HepG2 (cell line): ENCODE measurements at regions not wholly inside any gene's neighbourhood (a gene's known extent, or its start where the extent isn't known, plus 50 kb on each side); places are given as distances from the start of the nearest gene placed in this dataset.

Experiments used
- ATAC-seq: fragments of 200-7000 bp; cut with Tn5 transposase; 3 replicates; pipeline ENCODE4 v1.9.1; 2020; ENCODE audit warnings: mild to moderate bottlenecking, moderate library complexity
- BruUV-seq: library from RNA; stranded (reverse); fragments of 400-500 nt; replicated peaks from 2 replicates; lab custom pipeline; 2021; lab: Mats Ljungman, UMichigan
- CTCF ChIA-PET: fragments of 300-600 bp; formaldehyde crosslinking; extraction: SDS; loops from one replicate; lab custom pipeline; 2021; ENCODE audit warnings: low total read pairs, inconsistent platforms, low intra/inter-chr PET ratio; lab: Yijun Ruan, JAX
- POLR2A ChIA-PET: fragments of 350-600 bp; sonication (Branson Sonifier 250); formaldehyde crosslinking; loops from one replicate; lab custom pipeline; 2020; ENCODE audit warnings: antibody characterized with exemption, inconsistent platforms; lab: Yijun Ruan, JAX
- DNase-seq: peaks from one replicate; pipeline ENCODE4 v3.0.0-alpha.2; 2015; ENCODE audit warnings: low spot score
- FAIRE-seq: peaks from 3 replicates; lab custom pipeline; 2011; peaks lifted over from hg19 to GRCh38; lab: Jason Lieb, UNC
- H2AFZ ChIP-seq: one replicate; pipeline ENCODE4 v1.6.1; 2011; ENCODE audit warnings: low read length, inconsistent platforms
- H3K27ac ChIP-seq: fragments of 300-600 bp; 3 replicates; pipeline ENCODE4 v1.8.0; 2011; ENCODE audit warnings: mixed run types, mild to moderate bottlenecking, mixed read lengths, low read length, inconsistent platforms; ENCODE audit not compliant: insufficient read depth; ENCODE audit errors: extremely low read length
- H3K27me3 ChIP-seq, 2 experiments: fragments of 200-600 bp in 1 of 2; 2 replicates in 1 of 2; 3 replicates in 1 of 2; pipeline versions ENCODE4 v1.6.0 to v1.8.0; 2011; ENCODE audit warnings: low read length in 2 of 2, mild to moderate bottlenecking in 2 of 2, moderate library complexity in 2 of 2, inconsistent platforms in 1 of 2; ENCODE audit not compliant: insufficient read depth in 2 of 2, control insufficient read depth in 1 of 2
- H3K36me3 ChIP-seq, 2 experiments: fragments of 200-600 bp in 1 of 2; replicated peaks in 1 of 2; 2 replicates in 1 of 2; 3 replicates in 1 of 2; pipeline versions ENCODE4 v1.5.1 to v1.8.0; 2011; ENCODE audit warnings: low read length in 2 of 2, inconsistent platforms in 1 of 2; ENCODE audit not compliant: insufficient read depth in 2 of 2, control insufficient read depth in 1 of 2
- H3K4me1 ChIP-seq: 2 replicates; pipeline ENCODE4 v1.5.1; 2012; ENCODE audit warnings: low read length, inconsistent platforms; ENCODE audit not compliant: insufficient read depth
- H3K4me2 ChIP-seq: 2 replicates; pipeline ENCODE4 v1.6.0; 2011; ENCODE audit warnings: low read depth, low read length, inconsistent platforms
- H3K4me3 ChIP-seq, 3 experiments: fragments of 200-600 bp in 1 of 3; sonication (generic), shearing (Covaris generic) in 1 of 3; replicated peaks in 1 of 3; 2 replicates each; pipeline ENCODE4 v1.5.1; 2011 to 2016; ENCODE audit warnings: low read length in 3 of 3, inconsistent platforms in 2 of 3, low read depth in 2 of 3, mild to moderate bottlenecking in 2 of 3, control low read depth in 1 of 3, mixed read lengths in 1 of 3; ENCODE audit not compliant: insufficient read depth in 1 of 3
- H3K79me2 ChIP-seq: one replicate; pipeline ENCODE4 v1.6.1; 2011; ENCODE audit warnings: low read length, inconsistent platforms; ENCODE audit not compliant: insufficient read depth
- H3K9ac ChIP-seq: 2 replicates; pipeline ENCODE4 v1.6.0; 2011; ENCODE audit warnings: mild to moderate bottlenecking, low read depth, low read length, inconsistent platforms; ENCODE audit not compliant: insufficient read depth
- H3K9me3 ChIP-seq: 2 replicates; pipeline ENCODE4 v1.5.1; 2012; ENCODE audit warnings: mild to moderate bottlenecking, low read length
- H4K20me1 ChIP-seq: 2 replicates; pipeline ENCODE4 v1.6.0; 2011; ENCODE audit warnings: inconsistent platforms, mild to moderate bottlenecking, low read length, moderate library complexity; ENCODE audit not compliant: insufficient read depth
- CHD2 ChIP-seq: IDR thresholded peaks from 2 replicates; pipeline ENCODE4 v1.6.1; 2011; ENCODE audit warnings: low read depth, low read length, improper control_type of control experiment
- ISX ChIP-seq: sonication (generic); formaldehyde crosslinking; conservative IDR thresholded peaks from 2 replicates; pipeline ENCODE4 v1.5.0; 2020; ENCODE audit warnings: missing genetic modification reagents
- SNAPC2 ChIP-seq: sonication (generic); formaldehyde crosslinking; IDR thresholded peaks from 2 replicates; pipeline ENCODE4 v1.8.1; 2022; ENCODE audit warnings: mild to moderate bottlenecking, missing genetic modification reagents
- TOPORS ChIP-seq: sonication (generic); formaldehyde crosslinking; IDR thresholded peaks from 2 replicates; pipeline ENCODE4 v1.8.0; 2023; ENCODE audit warnings: mild to moderate bottlenecking, missing genetic modification reagents
- ZBTB7A ChIP-seq: sonication (generic); formaldehyde crosslinking; IDR thresholded peaks from 2 replicates; pipeline ENCODE4 v1.8.0; 2022; ENCODE audit warnings: mild to moderate bottlenecking, missing genetic modification reagents
- ZMYM4 ChIP-seq: sonication (generic); formaldehyde crosslinking; IDR thresholded peaks from 2 replicates; pipeline ENCODE4 v1.8.1; 2023; ENCODE audit warnings: mild to moderate bottlenecking, missing genetic modification reagents
- ZNF549 ChIP-seq: sonication (generic); formaldehyde crosslinking; IDR thresholded peaks from 2 replicates; pipeline ENCODE4 v1.5.0; 2020; ENCODE audit warnings: missing genetic modification reagents
- ZNF558 ChIP-seq: sonication (generic); formaldehyde crosslinking; IDR thresholded peaks from 2 replicates; pipeline ENCODE4 v1.9.0; 2022; ENCODE audit warnings: mild to moderate bottlenecking, missing genetic modification reagents, borderline replicate concordance
- WGBS: methylation state at CpG from one replicate; pipeline ENCODE4 v1.1.6; 2017; ENCODE audit warnings: low lambda C conversion rate; 5-methylcytosine and 5-hydroxymethylcytosine counted together
- in situ Hi-C: cut with HindIII; loops from 2 replicates; pipeline ENCODE4 v1.10.0; 2017; ENCODE audit warnings: low pct_unique_long_range_greater_than_20kb; ENCODE audit not compliant: extremely low pct_ligation_motif_present
- intact Hi-C: fragments of 100-400 bp; cut with micrococcal nuclease; formaldehyde crosslinking; loops from one replicate; pipeline ENCODE4 v1.10.0; 2022; ENCODE audit not compliant: unreplicated experiment
- TF ChIP-seq, protein P1 (sequence below): sonication (generic); formaldehyde crosslinking; IDR thresholded peaks from 2 replicates; pipeline ENCODE4 v1.5.1; 2020; ENCODE audit warnings: missing genetic modification reagents, mild to moderate bottlenecking, borderline replicate concordance
- TF ChIP-seq, protein P2 (sequence below): IDR thresholded peaks from 2 replicates; pipeline ENCODE4 v1.6.1; 2018; ENCODE audit warnings: missing genetic modification reagents

DNA sequence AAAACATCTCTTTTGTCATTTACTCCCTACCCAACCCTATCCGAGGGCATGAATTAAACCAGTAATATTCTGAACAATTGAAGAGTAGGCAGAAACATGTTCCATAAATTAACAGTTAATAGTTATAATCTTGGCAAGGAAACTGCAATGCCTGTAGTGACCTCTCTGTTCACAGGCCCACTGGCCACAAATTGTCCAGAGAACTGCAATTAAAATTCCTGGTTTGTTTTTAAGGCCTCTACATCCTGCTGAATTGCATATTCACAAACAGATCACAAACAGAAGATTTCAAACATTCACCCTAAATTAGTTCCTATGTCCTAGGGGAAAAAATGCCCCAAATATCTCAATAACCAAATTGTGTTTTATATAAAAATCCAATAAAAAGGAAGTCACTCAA, 143.2 kb upstream of the TRPC6 start:
- DNase-seq = no peak
- H3K4me3 ChIP-seq = no peak overlapping the region
- no TSS peak for BruUV-seq
- H3K4me1 ChIP-seq = no peaks in the 10 kb centered on the region
- ATAC-seq = no peak
- ChIA-PET POLR2A (no interaction called here), CTCF (no interaction called here)
- no peaks in the 10 kb centered on the region for H3K36me3 ChIP-seq
- H3K79me2 ChIP-seq = no peaks in the 10 kb centered on the region
- no peak overlapping the region for H3K4me2 ChIP-seq
- intact Hi-C loops (no loop called here), in situ Hi-C loops (no loop called here)
- WGBS = 0% methylated on average over 1 of the region's 1 CpG
- FAIRE-seq = no peak
- no peaks in the 10 kb centered on the region for H3K27me3 ChIP-seq
- TF ChIP-seq, protein P1, sequence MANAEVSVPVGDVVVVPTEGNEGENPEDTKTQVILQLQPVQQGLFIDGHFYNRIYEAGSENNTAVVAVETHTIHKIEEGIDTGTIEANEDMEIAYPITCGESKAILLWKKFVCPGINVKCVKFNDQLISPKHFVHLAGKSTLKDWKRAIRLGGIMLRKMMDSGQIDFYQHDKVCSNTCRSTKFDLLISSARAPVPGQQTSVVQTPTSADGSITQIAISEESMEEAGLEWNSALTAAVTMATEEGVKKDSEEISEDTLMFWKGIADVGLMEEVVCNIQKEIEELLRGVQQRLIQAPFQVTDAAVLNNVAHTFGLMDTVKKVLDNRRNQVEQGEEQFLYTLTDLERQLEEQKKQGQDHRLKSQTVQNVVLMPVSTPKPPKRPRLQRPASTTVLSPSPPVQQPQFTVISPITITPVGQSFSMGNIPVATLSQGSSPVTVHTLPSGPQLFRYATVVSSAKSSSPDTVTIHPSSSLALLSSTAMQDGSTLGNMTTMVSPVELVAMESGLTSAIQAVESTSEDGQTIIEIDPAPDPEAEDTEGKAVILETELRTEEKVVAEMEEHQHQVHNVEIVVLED (CRISPR knock-in tag) = no peak
- TF ChIP-seq ZBTB7A (CRISPR knock-in tag) = no peak
- TF ChIP-seq SNAPC2 (CRISPR knock-in tag) = no peak
- no peak for TF ChIP-seq ZMYM4
- TF ChIP-seq ZNF558 = no peak
- TF ChIP-seq ISX (CRISPR knock-in tag) = no peak
- TF ChIP-seq CHD2 = no peak
- TF ChIP-seq, protein P2, sequence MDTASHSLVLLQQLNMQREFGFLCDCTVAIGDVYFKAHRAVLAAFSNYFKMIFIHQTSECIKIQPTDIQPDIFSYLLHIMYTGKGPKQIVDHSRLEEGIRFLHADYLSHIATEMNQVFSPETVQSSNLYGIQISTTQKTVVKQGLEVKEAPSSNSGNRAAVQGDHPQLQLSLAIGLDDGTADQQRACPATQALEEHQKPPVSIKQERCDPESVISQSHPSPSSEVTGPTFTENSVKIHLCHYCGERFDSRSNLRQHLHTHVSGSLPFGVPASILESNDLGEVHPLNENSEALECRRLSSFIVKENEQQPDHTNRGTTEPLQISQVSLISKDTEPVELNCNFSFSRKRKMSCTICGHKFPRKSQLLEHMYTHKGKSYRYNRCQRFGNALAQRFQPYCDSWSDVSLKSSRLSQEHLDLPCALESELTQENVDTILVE (CRISPR knock-in tag) = no peak
- TF ChIP-seq ZNF549 (CRISPR knock-in tag) = no peak
- no peak for TF ChIP-seq TOPORS (CRISPR knock-in tag)
- no peak overlapping the region for H3K27ac ChIP-seq
- H3K9ac ChIP-seq = no peak overlapping the region
- no peak overlapping the region for H2AFZ ChIP-seq
- no peaks in the 10 kb centered on the region for H3K9me3 ChIP-seq
- H4K20me1 ChIP-seq = no peaks in the 10 kb centered on the region
